Endothelial cell of umbilical vein (primary cell): ENCODE measurements at regions not wholly inside any gene's neighbourhood (a gene's known extent, or its start where the extent isn't known, plus 50 kb on each side); places are given as distances from the start of the nearest gene placed in this dataset.

Source experiments
- BruUV-seq: library from RNA; stranded (reverse); fragments of 400-500 nt; replicated peaks from 2 replicates; lab custom pipeline; 2021; lab: Mats Ljungman, UMichigan
- CTCF ChIA-PET: fragments of 300-600, 350-600 bp; sonication (Branson Sonifier 250); formaldehyde crosslinking; loops from one replicate; lab custom pipeline; 2021; ENCODE audit warnings: antibody characterized with exemption, inconsistent platforms; lab: Charles Lee
- POLR2A ChIA-PET: fragments of 300-600, 350-600 bp; sonication (Branson Sonifier 250); formaldehyde crosslinking; loops from one replicate; lab custom pipeline; 2021; ENCODE audit warnings: antibody characterized with exemption, inconsistent platforms; lab: Charles Lee
- DNase-seq: peaks from one replicate; pipeline ENCODE4 v3.0.0-alpha.2; 2011; ENCODE audit warnings: low read depth, low spot score
- FAIRE-seq: peaks from 2 replicates; lab custom pipeline; 2011; peaks lifted over from hg19 to GRCh38; lab: Jason Lieb, UNC
- H2AFZ ChIP-seq: 2 replicates; pipeline ENCODE4 v1.6.0; 2012; ENCODE audit warnings: low read depth, low read length, control low read depth, inconsistent platforms
- H3K27ac ChIP-seq: 2 replicates; pipeline ENCODE4 v1.5.1; 2011; ENCODE audit warnings: low read depth, mild to moderate bottlenecking, control low read depth, low read length, moderate library complexity; ENCODE audit not compliant: insufficient read depth
- H3K27me3 ChIP-seq, 2 experiments: 2 replicates each; pipeline versions ENCODE4 v1.6.0 to v1.6.1; 2011; ENCODE audit warnings: low read length in 2 of 2, mixed read lengths in 1 of 2; ENCODE audit not compliant: control insufficient read depth in 2 of 2, insufficient read depth in 2 of 2
- H3K36me3 ChIP-seq, 2 experiments: 2 replicates in 1 of 2; 3 replicates in 1 of 2; pipeline ENCODE4 v1.5.1; 2011; ENCODE audit warnings: low read length in 2 of 2, mild to moderate bottlenecking in 1 of 2, moderate library complexity in 1 of 2; ENCODE audit not compliant: control insufficient read depth in 2 of 2, insufficient read depth in 2 of 2; ENCODE audit errors: extremely low read depth in 1 of 2
- H3K4me1 ChIP-seq: 3 replicates; pipeline ENCODE4 v1.5.1; 2011; ENCODE audit warnings: mild to moderate bottlenecking, low read length; ENCODE audit not compliant: control insufficient read depth, insufficient read depth; ENCODE audit errors: extremely low read depth
- H3K4me2 ChIP-seq: 2 replicates; pipeline ENCODE4 v1.6.1; 2011; ENCODE audit warnings: low read length, control low read depth, mixed read lengths; ENCODE audit not compliant: insufficient read depth
- H3K4me3 ChIP-seq, 3 experiments: fragments of 200-600 bp in 1 of 3; sonication (generic), shearing (Covaris generic) in 1 of 3; replicated peaks in 1 of 3; 2 replicates each; pipeline ENCODE4 v1.5.1; 2011 to 2016; ENCODE audit warnings: control low read depth in 3 of 3, low read length in 3 of 3, mild to moderate bottlenecking in 2 of 3, inconsistent platforms in 1 of 3, low read depth in 1 of 3, moderate library complexity in 1 of 3; ENCODE audit not compliant: insufficient read depth in 1 of 3
- H3K79me2 ChIP-seq: 2 replicates; pipeline ENCODE4 v1.6.0; 2012; ENCODE audit warnings: low read length, inconsistent platforms; ENCODE audit not compliant: control insufficient read depth, insufficient read depth
- H3K9ac ChIP-seq: replicated peaks from 2 replicates; pipeline ENCODE3; 2011; ENCODE audit warnings: low read length, control low read depth; ENCODE audit not compliant: insufficient read depth; ENCODE audit errors: extremely low read depth
- H3K9me1 ChIP-seq: replicated peaks from 3 replicates; pipeline ENCODE4 v1.6.0; 2011; ENCODE audit warnings: mild to moderate bottlenecking, low read length; ENCODE audit not compliant: control insufficient read depth, insufficient read depth; ENCODE audit errors: extremely low read depth
- H3K9me3 ChIP-seq: replicated peaks from 2 replicates; pipeline ENCODE4 v1.5.1; 2012; ENCODE audit warnings: low read length, inconsistent platforms; ENCODE audit not compliant: control insufficient read depth, insufficient read depth
- H4K20me1 ChIP-seq: replicated peaks from 2 replicates; pipeline ENCODE3; 2011; ENCODE audit warnings: mild to moderate bottlenecking, low read length; ENCODE audit not compliant: control insufficient read depth, insufficient read depth; ENCODE audit errors: extremely low read depth
- EZH2 ChIP-seq: IDR thresholded peaks from 2 replicates; pipeline ENCODE4 v1.6.1; 2012; ENCODE audit warnings: borderline replicate concordance, low read depth, mild to moderate bottlenecking, moderate library complexity, low read length, inconsistent platforms; ENCODE audit not compliant: severe bottlenecking
- FOS ChIP-seq: IDR thresholded peaks from 2 replicates; pipeline ENCODE4 v1.6.1; 2011; ENCODE audit warnings: mild to moderate bottlenecking, low read length, moderate library complexity, borderline replicate concordance; ENCODE audit not compliant: insufficient read depth
- GATA2 ChIP-seq: IDR thresholded peaks from 2 replicates; pipeline ENCODE4 v1.7.0; 2011; ENCODE audit warnings: low read depth, mild to moderate bottlenecking, moderate library complexity, mixed read lengths, low read length; ENCODE audit not compliant: insufficient read length, insufficient read depth
- JUN ChIP-seq: IDR thresholded peaks from 2 replicates; pipeline ENCODE4 v1.6.1; 2011; ENCODE audit warnings: borderline replicate concordance, low read depth; ENCODE audit not compliant: insufficient read length, insufficient read depth
- MYC ChIP-seq: IDR thresholded peaks from one replicate; pipeline ENCODE4 v1.6.1; 2011; ENCODE audit warnings: mild to moderate bottlenecking, low read depth, low read length
- POLR2A ChIP-seq: IDR thresholded peaks from 2 replicates; pipeline ENCODE4 v1.6.1; 2012; ENCODE audit warnings: low read depth, mild to moderate bottlenecking, control low read depth, low read length
- POLR2AphosphoS5 ChIP-seq: IDR thresholded peaks from 2 replicates; pipeline ENCODE4 v1.6.1; 2012; ENCODE audit warnings: low read depth, mild to moderate bottlenecking, control low read depth, low read length, moderate library complexity; ENCODE audit not compliant: insufficient read depth
- dilution Hi-C: fragments of 300-500 bp; cut with MboI; formaldehyde crosslinking; loops from one replicate; pipeline ENCODE4 v1.15.0; 2019; ENCODE audit warnings: low sequenced_read_pairs; ENCODE audit not compliant: extremely low pct_ligation_motif_present
- intact Hi-C: fragments of 100-400 bp; cut with micrococcal nuclease; formaldehyde crosslinking; loops from one replicate; pipeline ENCODE4 v1.10.0; 2022
- TF ChIP-seq, protein P1 (sequence below): IDR thresholded peaks from 2 replicates; pipeline ENCODE4 v1.6.1; 2011; ENCODE audit not compliant: insufficient read depth, insufficient read length
- TF ChIP-seq, protein P2 (sequence below), 2 donors: IDR thresholded peaks; 1 replicate in 1 of 2; 2 replicates in 1 of 2; pipeline ENCODE4 v1.5.1; 2011; ENCODE audit warnings: low read length in 2 of 2, mild to moderate bottlenecking in 2 of 2, moderate library complexity in 2 of 2, control low read depth in 1 of 2, inconsistent platforms in 1 of 2, low read depth in 1 of 2; ENCODE audit not compliant: insufficient read depth in 1 of 2; ENCODE audit errors: extremely low read depth in 1 of 2

DNA sequence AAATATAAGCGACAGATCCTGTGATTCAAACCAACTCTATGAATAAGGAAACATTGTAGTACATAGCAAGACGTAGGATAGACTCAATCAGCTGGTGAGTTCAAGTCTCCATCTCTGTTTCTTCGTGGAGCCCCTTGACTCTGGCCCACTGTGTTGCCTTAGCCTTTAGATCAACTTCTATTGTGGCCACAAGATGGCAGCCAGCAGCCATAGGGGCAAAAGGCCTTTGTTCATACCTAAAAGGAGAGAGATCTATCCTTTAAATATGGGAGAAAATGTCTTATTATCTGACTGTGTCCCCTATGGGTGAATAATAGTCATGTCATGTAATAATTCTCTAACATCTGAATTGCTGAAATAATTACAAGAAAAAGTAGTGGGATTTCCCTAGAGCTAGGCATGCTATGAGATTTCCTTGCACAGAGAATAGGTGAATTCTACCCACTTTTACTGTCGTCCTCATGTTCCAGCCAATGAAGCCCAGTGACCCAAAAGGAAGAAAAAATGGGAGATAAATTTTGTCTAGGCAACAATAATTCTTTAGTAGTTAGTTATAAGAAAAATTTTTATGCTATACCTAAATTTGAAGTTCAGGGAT, 129.4 kb downstream of the PCDH20 start:
- dilution Hi-C loops: no loop called here
- Histone ChIP-seq H3K27me3 (no peaks in the 10 kb centered on the region), H3K4me3 (no peak overlapping the region), H3K9ac (no peak overlapping the region), H2AFZ (no peak overlapping the region), H3K9me3 (no peaks in the 10 kb centered on the region), H3K79me2 (no peaks in the 10 kb centered on the region), H3K9me1 (no peaks in the 10 kb centered on the region), H3K4me1 (no peaks in the 10 kb centered on the region), H3K36me3 (no peaks in the 10 kb centered on the region), H3K4me2 (no peak overlapping the region), H4K20me1 (no peaks in the 10 kb centered on the region), H3K27ac (no peak overlapping the region)
- intact Hi-C loops: no loop called here
- FAIRE-seq (no peak), DNase-seq (no peak)
- TF ChIP-seq GATA2 (no peak), POLR2A (no peak), MYC (no peak), EZH2 (no peak), JUN (no peak), FOS (no peak), POLR2AphosphoS5 (no peak)
- TF ChIP-seq, protein P1, sequence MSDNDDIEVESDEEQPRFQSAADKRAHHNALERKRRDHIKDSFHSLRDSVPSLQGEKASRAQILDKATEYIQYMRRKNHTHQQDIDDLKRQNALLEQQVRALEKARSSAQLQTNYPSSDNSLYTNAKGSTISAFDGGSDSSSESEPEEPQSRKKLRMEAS: no peak
- TF ChIP-seq, protein P2, sequence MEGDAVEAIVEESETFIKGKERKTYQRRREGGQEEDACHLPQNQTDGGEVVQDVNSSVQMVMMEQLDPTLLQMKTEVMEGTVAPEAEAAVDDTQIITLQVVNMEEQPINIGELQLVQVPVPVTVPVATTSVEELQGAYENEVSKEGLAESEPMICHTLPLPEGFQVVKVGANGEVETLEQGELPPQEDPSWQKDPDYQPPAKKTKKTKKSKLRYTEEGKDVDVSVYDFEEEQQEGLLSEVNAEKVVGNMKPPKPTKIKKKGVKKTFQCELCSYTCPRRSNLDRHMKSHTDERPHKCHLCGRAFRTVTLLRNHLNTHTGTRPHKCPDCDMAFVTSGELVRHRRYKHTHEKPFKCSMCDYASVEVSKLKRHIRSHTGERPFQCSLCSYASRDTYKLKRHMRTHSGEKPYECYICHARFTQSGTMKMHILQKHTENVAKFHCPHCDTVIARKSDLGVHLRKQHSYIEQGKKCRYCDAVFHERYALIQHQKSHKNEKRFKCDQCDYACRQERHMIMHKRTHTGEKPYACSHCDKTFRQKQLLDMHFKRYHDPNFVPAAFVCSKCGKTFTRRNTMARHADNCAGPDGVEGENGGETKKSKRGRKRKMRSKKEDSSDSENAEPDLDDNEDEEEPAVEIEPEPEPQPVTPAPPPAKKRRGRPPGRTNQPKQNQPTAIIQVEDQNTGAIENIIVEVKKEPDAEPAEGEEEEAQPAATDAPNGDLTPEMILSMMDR (IDR thresholded peaks at IDR 0.05; ENCODE audit: extremely low read depth in 1 of 2, insufficient read depth in 1 of 2, low read depth in 1 of 2, low read length in 2 of 2): no peak
- ChIA-PET POLR2A (no interaction called here), CTCF (no interaction called here)
- BruUV-seq: no TSS peak
